HUDEP-2 (cell line): ENCODE measurements at regions not wholly inside any gene's neighbourhood (a gene's known extent, or its start where the extent isn't known, plus 50 kb on each side); places are given as distances from the start of the nearest gene placed in this dataset.
"Not testable (repeated sequence)": the region's sequence is repeated elsewhere in the genome, so short reads cannot be mapped to it uniquely, and the experiment has no call there.

Experiments used
- DNase-seq, 76 experiments: peaks; one replicate each; lab custom pipeline; 2025; ENCODE audit not compliant: unreplicated experiment in 76 of 76; lab: John Stamatoyannopoulos, UW

- no peak for DNase-seq
These were observed 1511.9 kb downstream of the REEP3 start for GRCh38 chr10:65032867-65033769.

- no peak for DNase-seq
These were observed 1512.8 kb downstream of the REEP3 start for GRCh38 chr10:65033957-65034356.

DNA sequence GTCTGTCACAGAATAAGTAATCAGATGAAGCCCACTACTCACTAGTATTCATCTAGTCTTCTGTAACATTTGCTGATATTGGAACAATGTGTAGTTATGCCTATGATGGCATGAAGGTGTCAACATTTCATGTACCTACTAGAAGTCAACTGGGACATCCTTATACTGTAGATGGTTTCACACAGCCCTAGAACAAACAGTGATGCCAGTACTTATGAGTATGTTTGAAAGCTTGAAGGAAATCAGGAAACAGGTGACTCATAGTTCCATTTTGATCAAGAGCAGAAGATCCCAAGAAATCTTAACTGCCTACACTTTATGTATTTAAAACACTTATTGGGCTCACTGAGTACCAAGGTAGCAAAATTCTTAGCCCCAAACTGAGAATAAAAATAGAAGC, 1519.6 kb downstream of the REEP3 start:
- DNase-seq, result no peak

- DNase-seq, result no peak
These were observed 1520.1 kb downstream of the REEP3 start for GRCh38 chr10:65041307-65041706.

DNA sequence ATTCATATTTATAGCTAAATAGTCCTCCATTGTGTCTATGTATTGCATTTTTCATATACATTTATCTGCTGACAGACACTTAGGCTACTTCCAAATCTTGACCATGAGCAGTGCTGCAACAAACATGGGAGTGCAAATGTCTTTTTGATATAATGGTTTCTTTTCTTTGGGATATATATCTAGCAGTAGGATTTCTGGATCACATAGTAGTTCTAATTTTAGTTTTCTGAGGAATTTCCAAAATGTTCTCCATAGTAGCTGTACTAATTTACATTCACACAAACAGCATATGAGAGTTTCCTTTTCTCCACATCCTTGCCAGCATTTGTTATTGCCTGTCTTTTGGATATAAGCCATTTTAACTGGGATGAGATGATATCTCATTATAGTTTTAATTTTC, 1521.3 kb downstream of the REEP3 start:
- no peak for DNase-seq

GRCh38 chr10:65046831-65047230, 1525.6 kb downstream of the REEP3 start:
- DNase-seq, result no peak

- not testable (repeated sequence) for DNase-seq
These were observed 1530.9 kb downstream of the REEP3 start for GRCh38 chr10:65052111-65052510.

- not testable (repeated sequence) for DNase-seq
These were observed 1532.2 kb downstream of the REEP3 start for GRCh38 chr10:65053397-65053796.

DNA sequence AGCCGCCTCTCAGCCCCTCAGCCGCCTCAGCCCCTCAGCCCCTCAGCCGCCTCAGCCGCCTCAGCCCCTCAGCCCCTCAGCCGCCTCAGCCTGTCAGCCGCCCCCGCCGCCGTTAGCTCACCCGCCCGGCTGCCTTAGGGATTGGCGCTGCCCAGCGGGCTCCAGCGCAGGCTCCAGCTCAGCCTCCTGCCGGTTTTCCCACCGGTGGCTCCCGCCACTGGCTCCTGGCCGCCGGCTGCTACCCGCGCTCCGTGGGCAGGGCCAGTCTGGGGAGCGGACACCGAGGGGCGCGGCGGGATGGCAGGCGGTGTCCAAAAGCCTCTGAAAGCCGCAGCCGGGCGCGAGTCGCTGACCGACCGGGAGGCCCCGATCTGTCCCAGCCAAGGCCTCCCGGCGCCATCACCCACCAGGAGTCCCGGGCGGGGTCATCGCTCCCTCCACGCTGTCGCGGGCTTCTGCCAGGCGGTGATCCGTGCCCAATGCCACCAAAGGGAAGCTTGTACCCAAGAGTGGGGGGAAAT, 1532.7 kb downstream of the REEP3 start:
- not testable (repeated sequence) for DNase-seq

DNA sequence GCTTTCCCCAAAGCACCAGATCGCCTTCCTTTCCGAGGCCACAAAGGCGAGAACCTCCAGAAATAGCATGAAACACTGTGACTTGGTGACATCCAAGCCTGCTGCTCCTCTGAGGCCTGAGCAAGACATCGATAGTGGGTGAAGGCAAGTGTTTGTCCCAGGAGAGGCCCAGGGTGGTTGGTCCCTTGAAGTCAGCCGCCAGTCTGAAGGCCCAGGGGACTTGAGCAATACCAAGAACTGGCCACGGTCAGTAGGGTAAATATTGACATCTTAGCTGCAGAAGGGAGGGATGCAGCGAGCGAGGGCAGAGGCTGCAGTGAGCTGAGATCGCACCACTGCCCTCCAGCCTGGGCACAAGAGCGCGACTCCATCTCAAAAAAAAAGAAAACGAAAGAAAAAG, 1533.5 kb downstream of the REEP3 start:
- not testable (repeated sequence) for DNase-seq

DNA sequence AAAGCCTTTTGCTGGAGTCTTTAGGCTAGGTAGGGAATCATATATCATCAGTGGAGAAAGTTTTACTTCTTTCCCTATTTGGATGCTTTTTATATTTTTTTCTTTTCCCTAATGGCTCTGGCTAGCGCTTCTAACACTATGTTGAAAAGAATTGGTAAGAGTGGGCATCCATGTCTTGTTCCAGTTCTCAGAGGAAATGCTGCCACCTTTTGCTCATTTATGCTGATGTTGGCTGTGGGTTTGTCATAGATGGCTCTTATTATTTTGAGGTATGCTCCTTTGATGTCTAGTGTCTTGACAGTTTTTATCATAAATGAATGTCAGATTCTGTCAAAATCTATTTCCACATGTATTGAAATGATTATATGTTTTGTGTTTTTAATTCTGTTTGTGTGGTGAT, 1544.1 kb downstream of the REEP3 start:
- no peak for DNase-seq

DNA sequence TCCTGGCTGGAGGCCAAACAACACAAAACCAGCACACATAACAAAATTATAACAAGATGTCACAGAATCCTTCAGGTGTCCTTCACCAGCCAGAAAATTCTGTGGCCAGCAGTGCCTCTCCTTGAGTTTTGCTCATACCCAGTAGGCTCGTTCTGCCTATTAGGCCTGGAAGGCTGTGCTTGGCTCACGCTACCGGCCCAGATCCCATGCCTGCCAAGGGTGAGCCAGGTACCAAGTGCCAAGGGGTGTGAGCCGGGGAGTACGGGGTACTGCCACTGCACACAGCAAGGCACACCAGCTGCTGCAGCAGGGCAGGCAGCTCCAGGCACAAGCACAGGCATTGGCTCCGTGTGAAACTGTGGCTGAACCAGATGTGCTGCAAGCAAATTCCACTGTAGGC, 1562.0 kb downstream of the REEP3 start:
- DNase-seq, result no peak

- DNase-seq, result no peak
These were observed 1569.8 kb downstream of the REEP3 start for GRCh38 chr10:65090991-65091390.

DNA sequence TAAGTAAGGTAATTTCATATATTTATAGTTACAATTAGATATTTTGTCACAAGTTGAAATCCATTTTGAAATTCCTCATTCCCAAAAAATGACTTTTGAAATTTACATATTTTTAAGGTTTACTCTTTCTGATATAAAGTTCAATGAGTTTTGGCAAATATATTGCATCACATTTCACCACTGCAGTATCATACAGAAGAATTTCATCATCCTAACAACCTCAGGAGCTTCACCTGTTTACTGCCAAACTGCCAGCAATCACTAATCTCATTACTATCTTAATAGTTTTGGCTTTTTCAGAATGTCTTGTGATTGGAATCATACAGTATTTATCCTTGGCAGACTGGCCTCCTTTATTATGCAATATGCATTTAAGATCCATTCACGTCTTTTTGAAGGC, 1578.9 kb downstream of the REEP3 start:
- DNase-seq, result no peak

- not testable (repeated sequence) for DNase-seq
These were observed 1579.7 kb downstream of the REEP3 start for GRCh38 chr10:65100881-65101280.

DNA sequence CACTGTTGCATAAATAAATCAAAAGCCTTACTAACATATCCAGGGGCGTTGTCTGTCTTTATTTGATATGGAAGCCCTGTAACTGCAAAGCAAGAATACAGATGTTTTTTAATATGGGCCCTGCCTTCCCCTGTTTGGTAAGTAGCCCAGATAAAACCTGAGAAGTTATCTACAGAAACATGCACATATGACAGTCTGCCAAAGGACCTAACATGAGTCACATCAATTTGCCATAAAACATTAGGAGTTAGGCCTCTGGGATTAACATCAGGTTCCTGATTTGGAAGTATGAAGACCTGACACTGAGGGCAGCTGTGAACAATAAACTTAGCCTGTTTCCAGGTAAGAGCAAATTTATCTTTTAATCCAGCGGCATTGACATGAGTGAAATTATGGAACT, 1588.8 kb downstream of the REEP3 start:
- no peak for DNase-seq

GRCh38 chr10:65111059-65111458, 1589.9 kb downstream of the REEP3 start:
- not testable (repeated sequence) for DNase-seq

DNA sequence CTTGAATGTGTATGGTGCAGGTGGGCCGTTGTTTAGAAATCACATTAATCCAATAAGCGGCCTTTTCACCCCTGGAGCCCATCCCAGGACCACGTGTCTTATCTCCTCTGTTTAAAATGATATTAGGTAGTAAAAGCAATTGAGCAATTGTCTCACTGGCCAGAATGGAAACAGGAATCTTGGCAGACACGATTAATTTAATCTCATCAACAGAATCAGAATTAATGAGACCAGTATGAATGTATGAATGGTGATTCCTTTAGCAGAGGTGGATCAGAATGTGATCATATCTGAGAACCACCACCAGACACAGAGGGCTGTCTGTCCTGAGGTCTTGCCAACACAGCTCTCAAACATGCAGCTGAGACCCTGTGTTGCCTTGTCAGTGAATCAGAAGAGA, 1591.4 kb downstream of the REEP3 start:
- DNase-seq, result no peak

GRCh38 chr10:65123120-65123519, 1601.9 kb downstream of the REEP3 start:
- DNase-seq, result no peak

DNA sequence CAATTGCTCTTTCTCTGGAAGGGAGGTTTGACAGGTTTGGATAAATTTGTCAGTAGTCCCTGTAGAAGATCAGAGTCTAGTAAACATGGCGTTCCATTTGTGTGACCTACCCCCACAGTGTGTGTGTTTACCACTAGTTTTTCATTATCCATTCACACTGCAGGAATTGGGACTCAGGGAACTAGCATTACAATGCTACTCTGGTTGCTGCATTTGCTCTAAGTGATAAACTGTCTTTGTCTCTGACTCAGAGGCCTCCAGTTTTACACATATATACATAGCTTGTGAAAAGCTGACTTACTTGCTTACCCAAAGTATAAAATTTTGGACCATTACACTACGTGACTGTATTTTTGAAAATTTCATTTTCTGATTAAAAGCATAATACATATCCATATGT, 1604.0 kb downstream of the REEP3 start:
- DNase-seq, result no peak

DNA sequence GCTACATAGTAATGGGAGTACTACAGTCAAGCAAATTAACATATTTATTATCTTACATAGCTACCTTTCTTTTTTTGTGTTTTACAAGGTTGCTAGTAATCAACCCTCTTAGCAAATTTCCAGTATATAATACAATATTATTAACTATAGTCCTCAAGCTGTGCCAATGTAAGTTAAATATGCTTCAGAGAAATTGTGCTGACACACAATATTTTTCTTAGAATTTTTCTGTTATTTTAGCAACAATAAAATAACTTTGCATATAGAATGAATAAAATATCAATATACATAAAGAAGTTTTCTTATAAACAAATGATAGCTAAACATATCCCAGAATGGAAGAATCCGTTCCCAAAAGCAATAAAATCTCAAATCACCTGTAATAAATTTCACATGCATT, 1605.1 kb downstream of the REEP3 start:
- no peak for DNase-seq

DNA sequence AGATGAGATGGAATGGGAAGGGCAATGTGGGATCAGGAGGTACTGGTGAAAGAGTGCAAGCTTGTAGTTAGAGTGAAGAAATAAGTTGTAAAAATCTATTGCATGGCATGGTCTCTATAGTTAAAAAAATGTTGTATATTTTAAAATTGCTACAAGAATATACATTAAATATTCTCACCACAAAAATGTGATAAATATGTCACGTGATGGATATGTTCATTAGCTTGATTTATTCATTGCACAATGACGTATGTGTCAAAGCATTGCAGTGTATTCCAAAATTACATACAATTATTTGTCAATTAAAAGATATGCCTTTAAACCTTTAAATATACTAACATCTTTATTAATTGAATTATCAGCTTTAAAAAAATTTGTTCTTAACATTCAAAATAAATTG, 1607.1 kb downstream of the REEP3 start:
- DNase-seq, result no peak
